ENCODE measurements at regions not wholly inside any gene's neighbourhood (a gene's known extent, or its start where the extent isn't known, plus 50 kb on each side); places are given as distances from the start of the nearest gene placed in this dataset.

- TF ChIP-seq POLR2A (IDR thresholded peaks at IDR 0.05) = no peak
- no peak for TF ChIP-seq CTCF (IDR thresholded peaks at IDR 0.05)
- TF ChIP-seq EP300 (IDR thresholded peaks at IDR 0.05) = no peak
Measured at GRCh38 chr2:160583146-160583535, 89.5 kb upstream of the RBMS1 start.

Data from tibial nerve (tissue), 4 donors.